HG02678 (cell line): ENCODE measurements at regions not wholly inside any gene's neighbourhood (a gene's known extent, or its start where the extent isn't known, plus 50 kb on each side); places are given as distances from the start of the nearest gene placed in this dataset.
"Not testable (repeated sequence)": the region's sequence is repeated elsewhere in the genome, so short reads cannot be mapped to it uniquely, and the experiment has no call there.

Source experiments
- ATAC-seq: cut with Tn5 transposase; IDR thresholded peaks from one replicate; pipeline ENCODE4 v1.9.1; 2021; ENCODE audit warnings: mild to moderate bottlenecking, moderate library complexity; ENCODE audit not compliant: unreplicated experiment

- ATAC-seq = no peak
Observed at GRCh38 chr9:106174346-106174745, 480.0 kb downstream of the TMEM38B start.

DNA sequence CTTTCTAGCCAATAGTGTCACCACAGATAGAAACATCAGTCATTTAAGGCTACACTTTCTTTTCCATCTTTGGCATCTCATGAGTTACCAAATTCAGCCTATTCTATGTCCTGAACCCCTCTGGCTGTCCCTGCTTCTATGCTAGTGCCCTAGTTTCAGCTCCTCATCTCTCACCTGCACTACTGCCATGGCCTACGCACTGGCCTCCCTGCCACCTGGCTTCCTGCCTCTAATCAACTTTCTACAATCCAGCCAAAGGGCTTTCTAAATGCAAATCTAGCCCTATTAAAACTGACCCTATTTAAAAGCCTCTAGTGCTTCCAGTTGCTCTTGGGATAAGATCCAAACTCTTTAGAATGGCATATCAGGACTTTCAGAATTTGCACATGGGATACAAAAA is 482.9 kb downstream of the TMEM38B start:
- ATAC-seq = no peak

DNA sequence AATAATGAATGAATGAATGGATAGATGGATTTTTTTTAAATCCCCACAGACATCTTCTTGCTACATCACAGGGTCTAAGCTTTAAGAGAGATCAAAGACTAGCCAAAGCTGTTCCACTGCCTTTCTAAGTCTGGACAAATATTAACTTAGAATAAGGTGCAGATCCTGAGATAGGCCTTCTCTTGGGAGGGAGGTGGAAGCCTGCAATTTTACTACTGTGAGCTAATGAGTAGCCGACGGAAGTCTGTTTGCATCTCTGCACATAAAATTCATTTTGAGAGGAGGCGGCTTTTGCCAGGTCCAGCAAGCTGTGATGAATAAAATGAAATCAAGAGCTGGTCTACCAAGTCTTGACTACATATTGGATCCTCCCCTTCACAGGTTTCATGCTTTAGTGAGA is 484.9 kb downstream of the TMEM38B start:
- ATAC-seq = no peak

- ATAC-seq = not testable (repeated sequence)
Observed at GRCh38 chr9:106203815-106204516, 509.6 kb downstream of the TMEM38B start.

GRCh38 chr9:106207298-106207697 is 513.0 kb downstream of the TMEM38B start:
- no peak for ATAC-seq

- ATAC-seq = peak; percentile 58
Observed at GRCh38 chr9:106218427-106218826, 524.1 kb downstream of the TMEM38B start.

DNA sequence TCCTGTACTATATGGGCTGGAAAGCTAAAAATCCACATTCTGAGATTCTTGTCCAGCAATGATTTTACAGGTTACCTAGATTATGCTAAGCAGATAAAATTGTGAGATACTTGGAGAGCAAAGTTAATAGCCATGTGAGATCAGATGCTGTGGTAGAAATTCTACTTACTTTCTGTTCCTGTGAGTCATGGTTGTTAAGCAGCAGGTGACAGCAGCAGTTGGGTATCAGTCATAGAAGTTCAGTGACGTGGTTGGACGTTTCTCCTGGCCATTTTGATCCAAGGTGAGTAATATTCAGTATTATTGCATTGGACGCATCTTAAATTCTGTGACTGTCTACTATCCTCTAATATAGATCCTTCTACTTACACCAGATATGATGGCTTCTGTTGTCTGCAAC is 524.5 kb downstream of the TMEM38B start:
- ATAC-seq = no peak

DNA sequence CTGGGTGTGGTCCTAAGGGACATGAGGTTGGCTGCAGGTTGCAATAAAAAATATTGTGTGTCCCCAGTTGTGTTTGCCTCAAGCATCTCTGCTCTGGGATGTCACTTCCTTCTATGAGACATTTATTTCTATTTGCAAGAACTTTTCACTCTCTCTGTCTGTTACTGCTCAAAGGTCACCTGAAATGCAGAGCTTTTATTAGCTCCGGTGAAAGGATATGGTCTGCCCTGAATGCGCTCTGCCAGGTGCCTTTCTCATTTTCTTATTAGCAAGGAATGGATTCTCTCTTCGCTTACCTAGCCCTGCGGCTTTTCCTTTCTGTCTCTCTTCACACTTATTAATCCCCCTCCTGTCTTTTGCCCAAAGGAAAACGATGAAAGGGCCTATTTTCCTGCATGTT is 526.1 kb downstream of the TMEM38B start:
- no peak for ATAC-seq

GRCh38 chr9:106228861-106229260 is 534.5 kb downstream of the TMEM38B start:
- no peak for ATAC-seq

GRCh38 chr9:106233116-106233515 is 538.8 kb downstream of the TMEM38B start:
- ATAC-seq = no peak

DNA sequence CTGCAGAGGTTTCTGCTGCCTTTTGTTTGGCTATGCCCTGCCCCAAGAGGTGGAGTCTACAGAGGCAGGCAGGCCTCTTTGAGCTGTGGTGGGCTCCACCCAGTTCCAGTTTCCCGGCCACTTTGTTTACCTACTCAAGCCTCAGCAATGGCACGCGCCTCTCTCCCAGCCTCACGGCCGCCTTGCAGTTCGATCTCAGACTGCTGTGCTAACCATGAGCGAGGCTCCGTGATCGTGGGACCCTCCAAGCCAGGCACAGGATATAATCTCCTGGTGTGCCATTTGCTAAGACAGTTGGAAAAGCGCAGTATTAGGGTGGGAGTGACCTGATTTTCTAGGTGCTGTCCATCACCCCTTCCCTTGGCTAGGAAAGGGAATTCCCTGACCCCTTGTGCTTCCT is 566.6 kb downstream of the TMEM38B start:
- not testable (repeated sequence) for ATAC-seq

DNA sequence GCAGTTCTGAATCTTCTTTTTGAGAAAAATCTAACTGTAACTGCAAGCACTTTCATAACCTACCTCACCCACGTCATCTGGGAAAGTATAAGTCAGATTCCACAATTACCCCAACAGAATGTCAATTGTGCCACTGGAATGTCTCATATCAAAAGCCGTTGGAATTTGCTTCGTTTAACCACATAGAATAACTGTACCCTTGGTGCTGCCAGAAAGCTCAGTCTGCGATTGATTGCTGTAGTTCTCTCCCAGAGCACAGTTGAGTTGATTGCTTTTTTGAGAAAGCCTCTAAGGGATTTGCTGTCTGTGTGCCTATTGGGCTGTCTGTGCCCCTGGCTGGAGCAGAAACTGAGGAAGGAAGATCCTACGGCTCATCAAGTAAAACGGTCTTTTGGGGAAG is 583.6 kb downstream of the TMEM38B start:
- no peak for ATAC-seq

- no peak for ATAC-seq
Observed at GRCh38 chr9:106283769-106284168, 579.2 kb upstream of the ZNF462 start.

DNA sequence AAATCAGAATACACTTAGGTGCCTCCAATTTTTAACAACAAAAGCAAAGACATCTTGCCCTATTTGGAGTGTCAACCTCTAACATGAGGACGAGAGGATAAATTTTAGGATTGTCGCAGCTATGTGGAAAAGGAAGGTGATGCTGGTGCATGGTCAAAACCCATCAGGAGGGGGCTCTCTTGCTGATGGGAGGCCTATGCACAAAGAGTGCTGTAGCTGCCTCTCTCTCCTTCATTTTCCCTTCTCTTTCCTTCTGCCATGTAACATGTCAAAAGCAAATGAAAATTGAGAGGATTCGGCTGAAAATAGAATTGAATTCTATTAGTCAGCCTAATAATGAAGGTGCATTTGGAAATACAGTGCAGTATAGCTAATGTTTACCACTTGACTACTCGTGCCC is 578.7 kb upstream of the ZNF462 start:
- ATAC-seq = no peak

DNA sequence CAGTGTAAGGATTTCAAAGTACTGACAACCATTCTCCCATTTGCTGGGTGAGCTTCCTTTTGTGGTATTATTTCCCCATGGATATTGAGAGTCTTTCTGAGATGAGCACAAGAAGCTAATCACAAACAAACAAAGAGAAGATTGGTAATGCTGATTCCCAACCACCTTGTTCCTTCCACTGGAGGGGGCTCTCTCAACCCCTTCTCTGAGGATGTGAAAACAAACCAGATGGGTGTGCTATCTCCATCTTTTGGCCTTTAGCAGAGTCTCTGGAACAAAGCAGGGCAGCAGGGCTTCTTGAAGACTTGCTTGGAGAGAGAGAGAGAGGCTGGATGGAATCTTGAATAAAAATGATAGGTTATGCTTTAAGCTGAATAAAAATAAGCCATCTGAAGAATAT is 576.7 kb upstream of the ZNF462 start:
- no peak for ATAC-seq

DNA sequence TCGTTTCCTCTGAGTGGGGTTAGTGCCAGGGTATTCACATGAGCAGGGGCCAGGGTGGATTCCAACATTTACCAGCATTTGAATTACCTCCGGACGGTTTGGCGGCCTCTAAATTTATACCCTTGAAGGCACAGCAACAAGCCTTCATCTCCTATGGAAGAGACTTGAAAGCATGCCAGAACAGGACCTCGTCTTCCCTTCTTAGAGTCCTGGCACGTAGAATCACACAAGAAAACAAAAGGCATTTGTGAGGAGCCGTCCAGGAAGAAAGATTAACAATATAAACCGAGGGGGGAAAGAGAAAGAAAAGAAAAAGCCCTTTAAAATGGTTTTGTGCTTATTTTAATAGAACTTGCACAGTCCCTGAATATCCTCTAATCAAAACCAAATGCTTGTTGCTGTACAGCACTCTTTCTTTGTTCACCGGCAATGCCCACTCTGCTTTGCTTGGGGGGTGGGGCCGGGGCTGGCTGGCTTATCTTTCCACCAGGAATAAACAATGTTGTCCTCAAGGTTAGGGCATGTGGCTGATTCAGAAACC is 575.8 kb upstream of the ZNF462 start:
- no peak for ATAC-seq

GRCh38 chr9:106287731-106288130 is 575.2 kb upstream of the ZNF462 start:
- ATAC-seq = no peak

DNA sequence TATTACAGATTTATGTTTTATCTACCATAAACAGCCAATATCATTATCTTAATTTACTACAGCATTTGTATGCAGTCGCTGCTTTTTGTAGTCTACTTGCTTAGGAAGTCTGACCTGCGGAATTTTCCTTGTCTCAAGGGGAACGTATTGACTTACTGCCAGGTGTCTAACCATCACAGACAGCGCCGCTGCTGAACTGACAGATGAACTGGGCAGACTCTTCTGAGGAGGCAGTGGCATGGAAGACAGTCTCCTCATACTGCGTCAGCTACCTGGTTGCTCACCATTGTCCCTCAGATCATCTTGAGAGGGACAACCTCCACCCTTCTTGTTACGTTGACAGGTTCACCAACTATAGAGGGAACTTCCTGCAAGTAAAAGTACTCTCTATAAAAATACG is 574.3 kb upstream of the ZNF462 start:
- no peak for ATAC-seq

- ATAC-seq = no peak
Observed at GRCh38 chr9:106291786-106292185, 571.2 kb upstream of the ZNF462 start.

DNA sequence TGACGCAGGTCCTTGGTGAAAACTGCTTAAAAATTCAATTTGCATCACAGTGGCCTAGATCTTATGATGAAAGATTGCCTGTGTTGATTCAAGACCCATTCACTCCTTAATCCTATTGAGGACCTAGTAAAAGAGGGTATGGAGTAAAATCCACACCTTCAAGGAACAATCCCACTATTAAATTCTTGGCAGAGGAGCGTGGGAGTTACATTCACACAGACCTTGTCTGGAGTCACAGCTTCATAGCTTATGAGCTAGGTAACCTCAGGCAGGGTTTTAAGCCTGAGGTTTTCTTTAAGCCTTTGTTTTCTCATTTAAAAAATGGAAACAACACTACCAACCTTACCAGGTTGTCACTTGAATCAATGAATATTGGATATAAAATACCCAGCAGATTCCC is 566.5 kb upstream of the ZNF462 start:
- no peak for ATAC-seq

GRCh38 chr9:106298997-106299396 is 564.0 kb upstream of the ZNF462 start:
- ATAC-seq = no peak

GRCh38 chr9:106304401-106304920 is 558.5 kb upstream of the ZNF462 start:
- no peak for ATAC-seq
